ENCODE measurements at regions not wholly inside any gene's neighbourhood (a gene's known extent, or its start where the extent isn't known, plus 50 kb on each side); places are given as distances from the start of the nearest gene placed in this dataset.

GRCh38 chr9:115642285-115642684 is 511.3 kb upstream of the PAPPA start:
- H3K27ac Mint-ChIP-seq, result no peak overlapping the region
- peaks cover 0 to 3% of the 10 kb centered on the region in 2 donors for H3K9me3 Mint-ChIP-seq
- no peak overlapping the region for H3K4me3 Mint-ChIP-seq
- H3K4me1 Mint-ChIP-seq (ENCODE audit: low read depth in 2 of 2), result no peaks in the 10 kb centered on the region
- ATAC-seq (replicated peaks) (no peak), DNase-seq (no peak)
- H3K27me3 Mint-ChIP-seq, result no peaks in the 10 kb centered on the region
- no peaks in the 10 kb centered on the region for H3K36me3 Mint-ChIP-seq (ENCODE audit: insufficient read depth)

GRCh38 chr9:115643948-115644727 is 509.5 kb upstream of the PAPPA start:
- DNase-seq, result no peak
- ATAC-seq (replicated peaks), result no peak
- H3K27me3 Mint-ChIP-seq, result no peaks in the 10 kb centered on the region
- no peaks in the 10 kb centered on the region for H3K4me1 Mint-ChIP-seq (ENCODE audit: low read depth in 2 of 2)
- H3K27ac Mint-ChIP-seq, result no peak overlapping the region
- H3K9me3 Mint-ChIP-seq, result peaks cover 0 to 5% of the 10 kb centered on the region in 2 donors
- H3K36me3 Mint-ChIP-seq (ENCODE audit: insufficient read depth), result no peaks in the 10 kb centered on the region
- H3K4me3 Mint-ChIP-seq, result no peak overlapping the region

GRCh38 chr9:115649991-115650472 is 503.6 kb upstream of the PAPPA start:
- Mint-ChIP-seq H3K9me3 (peaks cover 0 to 2% of the 10 kb centered on the region in 2 donors), H3K36me3 (ENCODE audit: insufficient read depth) (no peaks in the 10 kb centered on the region)
- no peak for ATAC-seq (replicated peaks)

GRCh38 chr9:115650768-115651167 is 502.8 kb upstream of the PAPPA start:
- peaks cover 0 to 2% of the 10 kb centered on the region in 2 donors for H3K9me3 Mint-ChIP-seq
- no peaks in the 10 kb centered on the region for H3K27me3 Mint-ChIP-seq
- no peaks in the 10 kb centered on the region for H3K4me1 Mint-ChIP-seq (ENCODE audit: low read depth in 2 of 2)
- H3K4me3 Mint-ChIP-seq, result no peak overlapping the region
- no peaks in the 10 kb centered on the region for H3K36me3 Mint-ChIP-seq (ENCODE audit: insufficient read depth)
- no peak overlapping the region for H3K27ac Mint-ChIP-seq
- DNase-seq, result no peak
- no peak for ATAC-seq (replicated peaks)

More at GRCh38 chr9:115649991-115650472, 503.6 kb upstream of the PAPPA start:
- no peak for DNase-seq
- Mint-ChIP-seq H3K4me1 (ENCODE audit: low read depth in 2 of 2) (no peaks in the 10 kb centered on the region), H3K4me3 (no peak overlapping the region), H3K27ac (no peak overlapping the region), H3K27me3 (no peaks in the 10 kb centered on the region)

- Mint-ChIP-seq H3K9me3 (peaks cover 0 to 2% of the 10 kb centered on the region in 2 donors), H3K27ac (no peak overlapping the region), H3K27me3 (no peaks in the 10 kb centered on the region), H3K36me3 (ENCODE audit: insufficient read depth) (no peaks in the 10 kb centered on the region), H3K4me3 (no peak overlapping the region), H3K4me1 (ENCODE audit: low read depth in 2 of 2) (no peaks in the 10 kb centered on the region)
- ATAC-seq (replicated peaks) (no peak), DNase-seq (no peak)
These were observed 502.1 kb upstream of the PAPPA start for GRCh38 chr9:115651461-115651860.

- Mint-ChIP-seq H3K4me3 (no peak overlapping the region), H3K36me3 (ENCODE audit: insufficient read depth) (no peaks in the 10 kb centered on the region), H3K9me3 (peaks cover 0 to 1% of the 10 kb centered on the region in 2 donors), H3K4me1 (ENCODE audit: low read depth in 2 of 2) (no peaks in the 10 kb centered on the region), H3K27ac (no peak overlapping the region), H3K27me3 (no peaks in the 10 kb centered on the region)
- DNase-seq, result no peak
- no peak for ATAC-seq (replicated peaks)
These were observed 500.4 kb upstream of the PAPPA start for GRCh38 chr9:115653171-115653606.

- no peak overlapping the region for H3K27ac Mint-ChIP-seq
- H3K36me3 Mint-ChIP-seq (ENCODE audit: insufficient read depth), result no peaks in the 10 kb centered on the region
- H3K9me3 Mint-ChIP-seq, result no peaks in the 10 kb centered on the region
- no peak overlapping the region for H3K4me3 Mint-ChIP-seq
- peaks cover 5 to 9% of the 10 kb centered on the region in 2 donors for H3K27me3 Mint-ChIP-seq
- no peak for DNase-seq
- H3K4me1 Mint-ChIP-seq (ENCODE audit: low read depth in 2 of 2), result no peaks in the 10 kb centered on the region
- ATAC-seq (replicated peaks), result no peak
These were observed 495.9 kb upstream of the PAPPA start for GRCh38 chr9:115657695-115658094.

- Mint-ChIP-seq H3K4me1 (ENCODE audit: low read depth in 2 of 2) (peaks cover 0 to 4% of the 10 kb centered on the region in 2 donors), H3K4me3 (no peak overlapping the region), H3K27ac (no peak overlapping the region), H3K9me3 (peaks cover 0 to 7% of the 10 kb centered on the region in 2 donors), H3K27me3 (no peaks in the 10 kb centered on the region), H3K36me3 (ENCODE audit: insufficient read depth) (no peaks in the 10 kb centered on the region)
- DNase-seq, result no peak
- no peak for ATAC-seq (replicated peaks)
These were observed 488.1 kb upstream of the PAPPA start for GRCh38 chr9:115665519-115665918.

GRCh38 chr9:115668521-115668920 is 485.1 kb upstream of the PAPPA start:
- H3K4me1 Mint-ChIP-seq (ENCODE audit: low read depth in 2 of 2), result peaks cover 0 to 4% of the 10 kb centered on the region in 2 donors
- ATAC-seq (replicated peaks) (no peak), DNase-seq (no peak)
- no peaks in the 10 kb centered on the region for H3K36me3 Mint-ChIP-seq (ENCODE audit: insufficient read depth)
- H3K27me3 Mint-ChIP-seq, result no peaks in the 10 kb centered on the region
- H3K4me3 Mint-ChIP-seq, result no peak overlapping the region
- H3K27ac Mint-ChIP-seq, result no peak overlapping the region
- H3K9me3 Mint-ChIP-seq, result peaks cover 2 to 14% of the 10 kb centered on the region in 2 donors

GRCh38 chr9:115671236-115671962 is 482.2 kb upstream of the PAPPA start:
- H3K27me3 Mint-ChIP-seq, result no peaks in the 10 kb centered on the region
- H3K4me1 Mint-ChIP-seq (ENCODE audit: low read depth in 2 of 2), result peaks cover 0 to 2% of the 10 kb centered on the region in 2 donors
- ATAC-seq (replicated peaks), result no peak
- no peak overlapping the region for H3K27ac Mint-ChIP-seq
- DNase-seq, result no peak
- H3K4me3 Mint-ChIP-seq, result no peak overlapping the region
- peaks cover 2 to 10% of the 10 kb centered on the region in 2 donors for H3K9me3 Mint-ChIP-seq
- no peaks in the 10 kb centered on the region for H3K36me3 Mint-ChIP-seq (ENCODE audit: insufficient read depth)

GRCh38 chr9:115671963-115672305 is 481.7 kb upstream of the PAPPA start:
- H3K4me3 Mint-ChIP-seq, result no peak overlapping the region
- no peaks in the 10 kb centered on the region for H3K36me3 Mint-ChIP-seq (ENCODE audit: insufficient read depth)
- H3K27me3 Mint-ChIP-seq, result no peaks in the 10 kb centered on the region
- no peaks in the 10 kb centered on the region for H3K4me1 Mint-ChIP-seq (ENCODE audit: low read depth in 2 of 2)
- H3K9me3 Mint-ChIP-seq, result peaks cover 3 to 13% of the 10 kb centered on the region in 2 donors
- ATAC-seq (replicated peaks) (no peak), DNase-seq (no peak)
- no peak overlapping the region for H3K27ac Mint-ChIP-seq

- no peaks in the 10 kb centered on the region for H3K4me1 Mint-ChIP-seq (ENCODE audit: low read depth in 2 of 2)
- H3K4me3 Mint-ChIP-seq, result no peak overlapping the region
- H3K27ac Mint-ChIP-seq, result no peak overlapping the region
- no peaks in the 10 kb centered on the region for H3K36me3 Mint-ChIP-seq (ENCODE audit: insufficient read depth)
- no peaks in the 10 kb centered on the region for H3K27me3 Mint-ChIP-seq
- peaks cover 3 to 14% of the 10 kb centered on the region in 2 donors for H3K9me3 Mint-ChIP-seq
- DNase-seq (no peak), ATAC-seq (replicated peaks) (no peak)
These were observed 480.9 kb upstream of the PAPPA start for GRCh38 chr9:115672477-115673316.

- ATAC-seq (replicated peaks) (no peak), DNase-seq (no peak)
- Mint-ChIP-seq H3K9me3 (peaks cover 3 to 14% of the 10 kb centered on the region in 2 donors), H3K27ac (no peak overlapping the region), H3K36me3 (ENCODE audit: insufficient read depth) (no peaks in the 10 kb centered on the region), H3K27me3 (no peaks in the 10 kb centered on the region), H3K4me3 (no peak overlapping the region), H3K4me1 (ENCODE audit: low read depth in 2 of 2) (no peaks in the 10 kb centered on the region)
These were observed 480.0 kb upstream of the PAPPA start for GRCh38 chr9:115673599-115673998.

Data from effector memory CD8-positive, alpha-beta T cell (primary cell).